ENCODE measurements at regions not wholly inside any gene's neighbourhood (a gene's known extent, or its start where the extent isn't known, plus 50 kb on each side); places are given as distances from the start of the nearest gene placed in this dataset.

DNA sequence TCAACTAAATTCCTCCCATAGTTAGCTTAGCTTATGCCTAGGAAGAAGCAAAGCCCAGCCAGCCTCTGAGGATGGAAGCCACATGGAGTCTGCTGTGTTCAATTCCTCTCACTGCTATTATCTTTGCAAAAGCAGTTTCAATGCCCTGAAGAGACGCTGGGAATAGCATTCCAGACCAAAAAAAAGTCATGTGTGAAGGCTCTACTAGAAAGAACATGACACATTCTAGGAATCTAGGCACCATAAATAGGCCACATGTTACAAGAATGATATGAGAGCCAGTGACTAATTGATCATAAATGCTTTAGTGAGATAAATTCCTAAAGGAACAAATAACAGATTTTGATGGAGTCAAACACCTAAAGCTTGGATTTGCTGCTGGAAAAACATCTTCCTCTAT, 800.8 kb downstream of the TUSC7 start:
- TF ChIP-seq POLR2A (IDR thresholded peaks at IDR 0.05) (no peak), POLR2AphosphoS5 (IDR thresholded peaks at IDR 0.05) (no peak)
- TF ChIP-seq, protein P1, sequence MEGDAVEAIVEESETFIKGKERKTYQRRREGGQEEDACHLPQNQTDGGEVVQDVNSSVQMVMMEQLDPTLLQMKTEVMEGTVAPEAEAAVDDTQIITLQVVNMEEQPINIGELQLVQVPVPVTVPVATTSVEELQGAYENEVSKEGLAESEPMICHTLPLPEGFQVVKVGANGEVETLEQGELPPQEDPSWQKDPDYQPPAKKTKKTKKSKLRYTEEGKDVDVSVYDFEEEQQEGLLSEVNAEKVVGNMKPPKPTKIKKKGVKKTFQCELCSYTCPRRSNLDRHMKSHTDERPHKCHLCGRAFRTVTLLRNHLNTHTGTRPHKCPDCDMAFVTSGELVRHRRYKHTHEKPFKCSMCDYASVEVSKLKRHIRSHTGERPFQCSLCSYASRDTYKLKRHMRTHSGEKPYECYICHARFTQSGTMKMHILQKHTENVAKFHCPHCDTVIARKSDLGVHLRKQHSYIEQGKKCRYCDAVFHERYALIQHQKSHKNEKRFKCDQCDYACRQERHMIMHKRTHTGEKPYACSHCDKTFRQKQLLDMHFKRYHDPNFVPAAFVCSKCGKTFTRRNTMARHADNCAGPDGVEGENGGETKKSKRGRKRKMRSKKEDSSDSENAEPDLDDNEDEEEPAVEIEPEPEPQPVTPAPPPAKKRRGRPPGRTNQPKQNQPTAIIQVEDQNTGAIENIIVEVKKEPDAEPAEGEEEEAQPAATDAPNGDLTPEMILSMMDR (IDR thresholded peaks at IDR 0.05), result no peak

Data from prostate gland (tissue), 2 donors.